ENCODE measurements at regions not wholly inside any gene's neighbourhood (a gene's known extent, or its start where the extent isn't known, plus 50 kb on each side); places are given as distances from the start of the nearest gene placed in this dataset.

DNA sequence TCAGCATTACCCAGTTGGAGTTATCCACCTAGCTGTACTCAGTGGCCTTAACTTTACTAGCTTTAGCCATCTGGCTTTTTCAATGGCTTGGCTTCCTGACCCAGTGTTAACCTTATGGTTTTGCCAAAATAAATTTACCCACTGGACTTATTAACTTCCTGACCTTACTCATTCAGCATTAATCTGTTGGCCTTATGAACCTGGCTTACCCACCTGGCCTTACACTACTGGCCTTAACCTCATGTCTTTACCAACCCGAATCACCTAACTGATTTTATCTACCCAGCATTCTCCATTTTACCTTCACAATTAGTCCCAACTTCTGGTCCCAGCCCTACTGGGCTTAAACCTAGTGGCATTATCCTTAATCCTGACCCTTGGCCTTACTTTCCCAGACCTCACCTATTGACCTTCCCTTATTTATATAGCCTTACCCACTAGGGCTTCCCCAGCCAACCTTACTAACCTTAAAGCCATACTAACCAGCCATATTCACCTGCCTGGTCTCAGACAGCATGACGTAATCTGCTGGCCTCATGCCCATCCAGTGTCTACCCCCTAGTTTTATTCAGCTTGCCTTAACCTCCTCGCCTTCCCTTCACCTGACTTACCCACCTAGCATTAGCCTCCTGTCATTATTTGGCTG, 100.0 kb downstream of the IL12A start:
- Histone ChIP-seq H3K4me1 (replicated peaks in 1 of 4; ENCODE audit: control insufficient read depth in 3 of 4, insufficient read depth in 4 of 4, low read length in 3 of 4) (no peaks in the 10 kb centered on the region), H3K79me1 (ENCODE audit: low read depth, low read length) (no peaks in the 10 kb centered on the region), H3K4me2 (ENCODE audit: insufficient read depth in 1 of 2, low read depth in 2 of 2, low read length in 2 of 2) (no peak overlapping the region), H2BK15ac (ENCODE audit: low read length) (no peak overlapping the region), H3K4me3 (ENCODE audit: extremely low read depth in 1 of 4, insufficient read depth in 2 of 4, low read depth in 3 of 4, low read length in 4 of 4) (no peak overlapping the region), H2BK12ac (ENCODE audit: low read depth, low read length) (no peak overlapping the region), H3K23me2 (ENCODE audit: low read depth, low read length) (no peaks in the 10 kb centered on the region), H2BK120ac (replicated peaks; ENCODE audit: low read depth, low read length) (no peak overlapping the region), H4K20me1 (replicated peaks in 1 of 2; ENCODE audit: control insufficient read depth in 1 of 2, insufficient read depth in 2 of 2, low read length in 2 of 2) (no peaks in the 10 kb centered on the region), H3K27ac (ENCODE audit: low read depth, low read length) (no peak overlapping the region), H2AK5ac (ENCODE audit: low read depth, low read length) (no peak overlapping the region), H3K36me3 (ENCODE audit: control insufficient read depth in 2 of 4, insufficient read depth in 4 of 4, low read length in 3 of 4) (no peaks in the 10 kb centered on the region), H3K9me3 (ENCODE audit: insufficient read depth in 2 of 2, low read depth in 1 of 2, low read length in 1 of 2) (0 out of 4 replicates have a peak, but pooled peaks cover 0 to 2% of the 10 kb centered on the region in 2 experiments), H3K18ac (ENCODE audit: extremely low read depth, low read length) (no peak overlapping the region), H2BK5ac (ENCODE audit: low read depth, low read length) (no peak overlapping the region), H4K8ac (ENCODE audit: extremely low read depth, insufficient read depth, low read length) (no peak overlapping the region), H4K5ac (ENCODE audit: insufficient read length, low read depth, low read length) (no peak overlapping the region), H3K23ac (ENCODE audit: insufficient read length) (no peak overlapping the region), H3K9ac (replicated peaks in 1 of 4; ENCODE audit: extremely low read depth in 1 of 4, low read depth in 3 of 4, low read length in 3 of 4) (no peak overlapping the region), H3K27me3 (replicated peaks in 1 of 4; ENCODE audit: control insufficient read depth in 3 of 4, extremely low read depth in 1 of 4, insufficient read depth in 3 of 4, low read length in 3 of 4) (no peaks in the 10 kb centered on the region), H3K14ac (ENCODE audit: insufficient read length) (no peak overlapping the region), H2BK20ac (ENCODE audit: low read length) (no peak overlapping the region), H3K56ac (replicated peaks; ENCODE audit: insufficient read length, low read depth, low read length) (no peak overlapping the region), H4K91ac (replicated peaks; ENCODE audit: insufficient read length, low read length) (no peak overlapping the region), H3K79me2 (ENCODE audit: control insufficient read depth in 1 of 2, insufficient read depth in 2 of 2, low read length in 2 of 2) (no peaks in the 10 kb centered on the region), H2AFZ (ENCODE audit: low read length) (no peak overlapping the region), H3K4ac (replicated peaks; ENCODE audit: insufficient read length, low read depth, low read length) (no peak overlapping the region)
- CTCF ChIA-PET (ENCODE audit: partially characterized antibody): interaction anchor here (1.1 to 1.6 kb wide), 3 partner anchors 9 to 10 kb away, joined by 3 to 4 read pairs (median 4); no protein-coding TSS in a partner anchor
- 91% methylated on average over 3 of the region's 3 CpGs; no CpG with 5 or more reads in 1 of the 2 experiments for WGBS, 2 experiments (ENCODE audit: extremely low coverage in 1 of 2, insufficient coverage in 1 of 2, insufficient read length in 1 of 2, insufficient replicate concordance in 2 of 2, low coverage in 1 of 2, low lambda C conversion rate in 2 of 2, missing lambda C conversion rate in 1 of 2)
- FAIRE-seq: no peak
- POLR2A ChIA-PET (ENCODE audit: partially characterized antibody): no interaction called here
- DNase-seq (ENCODE audit: low read depth in 1 of 2, low spot score in 2 of 2): no peak
- no peak for TF ChIP-seq CBX8 (IDR thresholded peaks at IDR 0.05; ENCODE audit: borderline replicate concordance, low read depth, low read length)
- TF ChIP-seq GTF2F1 (IDR thresholded peaks at IDR 0.05; ENCODE audit: borderline replicate concordance, low read depth, low read length): no peak
- TF ChIP-seq TBP (IDR thresholded peaks at IDR 0.05; ENCODE audit: low read depth, low read length): no peak
- TF ChIP-seq FOSL1 (IDR thresholded peaks at IDR 0.05; ENCODE audit: insufficient read depth, low read depth, low read length): no peak
- no peak for TF ChIP-seq E2F6 (IDR thresholded peaks at IDR 0.05)
- no peak for TF ChIP-seq PHF8 (conservative IDR thresholded peaks at IDR 0.05; ENCODE audit: low read depth, low read length)
- TF ChIP-seq JUND (IDR thresholded peaks at IDR 0.05; ENCODE audit: low read length): no peak
- no peak for TF ChIP-seq KDM1A (IDR thresholded peaks at IDR 0.05; ENCODE audit: borderline replicate concordance, low read length)
- no peak for TF ChIP-seq EGR1 (IDR thresholded peaks at IDR 0.05; ENCODE audit: borderline replicate concordance, low read depth, low read length)
- no peak for TF ChIP-seq SUZ12 (IDR thresholded peaks at IDR 0.05; ENCODE audit: low read length)
- no peak for TF ChIP-seq SP1 (IDR thresholded peaks at IDR 0.05; ENCODE audit: low read depth, low read length)

Data from H1 (cell line).